DOHH2 (cell line): ENCODE measurements at regions not wholly inside any gene's neighbourhood (a gene's known extent, or its start where the extent isn't known, plus 50 kb on each side); places are given as distances from the start of the nearest gene placed in this dataset.

Source experiments
- CTCF ChIP-seq: fragments of 200-600 bp; sonication (generic); IDR thresholded peaks from one replicate; pipeline ENCODE4 v1.5.1; 2014; ENCODE audit warnings: antibody characterized with exemption, mild to moderate bottlenecking, low read depth, low read length; ENCODE audit not compliant: poor library complexity, severe bottlenecking
- EZH2phosphoT487 ChIP-seq: fragments of 200-600 bp; sonication (generic); IDR thresholded peaks from 2 replicates; pipeline ENCODE4 v1.6.1; 2017; ENCODE audit warnings: borderline replicate concordance, mild to moderate bottlenecking, antibody characterized with exemption, low read length, moderate library complexity, mixed read lengths

GRCh38 chr2:6216234-6216633 lies 524.0 kb downstream of the SOX11 start:
- TF ChIP-seq CTCF (no peak), EZH2phosphoT487 (no peak)
